Skeletal muscle tissue (tissue), 3 donors: ENCODE measurements at regions not wholly inside any gene's neighbourhood (a gene's known extent, or its start where the extent isn't known, plus 50 kb on each side); places are given as distances from the start of the nearest gene placed in this dataset.

ENCODE experiments used
- H3K27ac ChIP-seq: one replicate; pipeline ENCODE4 v1.7.0; 2013; ENCODE audit warnings: mild to moderate bottlenecking, low read depth, low read length, inconsistent platforms
- H3K27me3 ChIP-seq, 3 donors: one replicate each; pipeline ENCODE4 v1.7.0; 2013; ENCODE audit warnings: low read length in 3 of 3; ENCODE audit not compliant: control insufficient read depth in 3 of 3, insufficient read depth in 3 of 3
- H3K36me3 ChIP-seq, 3 donors: one replicate each; pipeline ENCODE4 v1.7.0; 2013; ENCODE audit warnings: low read length in 3 of 3; ENCODE audit not compliant: control insufficient read depth in 3 of 3, insufficient read depth in 3 of 3
- H3K4me1 ChIP-seq, 3 donors: one replicate each; pipeline ENCODE4 v1.7.0; 2013; ENCODE audit warnings: low read length in 3 of 3, mild to moderate bottlenecking in 3 of 3; ENCODE audit not compliant: control insufficient read depth in 3 of 3, insufficient read depth in 3 of 3
- H3K4me3 ChIP-seq, 3 donors: one replicate each; pipeline ENCODE4 v1.7.0; 2013; ENCODE audit warnings: low read length in 3 of 3
- H3K9ac ChIP-seq, 3 donors: one replicate each; pipeline ENCODE4 v1.7.0; 2013; ENCODE audit warnings: low read length in 3 of 3, mild to moderate bottlenecking in 3 of 3, moderate library complexity in 2 of 3, low read depth in 1 of 3
- H3K9me3 ChIP-seq, 3 donors: one replicate each; pipeline ENCODE4 v1.7.0; 2013; ENCODE audit warnings: low read length in 3 of 3; ENCODE audit not compliant: control insufficient read depth in 3 of 3
- donor health status: Osteomylitis.

DNA sequence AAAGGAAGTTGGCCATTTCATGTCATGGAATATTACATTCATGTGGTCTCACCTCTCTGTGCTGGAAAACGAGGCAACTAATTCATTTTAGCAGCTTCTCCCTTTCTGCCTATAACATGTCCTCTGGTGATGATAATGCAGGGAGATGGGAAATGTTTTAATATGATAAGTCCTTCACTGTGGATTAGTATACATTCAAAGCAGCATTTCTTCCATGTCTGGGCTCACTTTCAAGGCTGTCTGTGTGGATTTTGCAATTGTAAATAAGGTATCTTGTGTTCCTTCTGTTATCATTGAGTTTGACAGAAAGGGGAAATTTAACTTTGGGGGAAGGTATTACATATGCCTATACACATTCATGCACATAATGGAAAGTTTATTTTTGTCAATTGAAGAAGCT lies 374.7 kb upstream of the DAB1 start:
- Histone ChIP-seq H3K4me1 (no peaks in the 10 kb centered on the region), H3K36me3 (no peaks in the 10 kb centered on the region), H3K9me3 (no peaks in the 10 kb centered on the region), H3K27me3 (no peaks in the 10 kb centered on the region), H3K27ac (no peak overlapping the region), H3K4me3 (no peak overlapping the region), H3K9ac (no peak overlapping the region)

DNA sequence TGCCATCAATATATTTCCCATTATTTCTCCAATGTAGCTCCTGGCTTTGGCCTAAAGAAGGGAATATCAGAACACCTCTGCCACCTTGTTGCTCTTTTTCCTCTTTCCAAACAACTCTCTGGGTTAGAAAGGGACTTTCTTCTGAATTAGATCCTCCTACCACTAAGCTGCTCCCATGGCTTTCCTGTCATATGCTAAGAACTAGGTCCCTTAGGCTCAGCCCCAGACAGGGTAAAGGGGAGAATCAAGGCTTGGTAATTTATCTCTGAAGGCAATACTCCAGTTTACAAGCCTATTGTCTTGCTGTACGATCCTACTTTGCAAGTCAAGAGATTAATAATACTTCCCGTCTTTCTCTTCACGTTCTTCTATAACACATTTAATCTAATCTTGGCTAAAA lies 373.2 kb upstream of the DAB1 start:
- no peaks in the 10 kb centered on the region for H3K36me3 ChIP-seq
- H3K9me3 ChIP-seq = no peaks in the 10 kb centered on the region
- H3K4me1 ChIP-seq = no peaks in the 10 kb centered on the region
- no peak overlapping the region for H3K4me3 ChIP-seq
- H3K9ac ChIP-seq = no peak overlapping the region
- no peak overlapping the region for H3K27ac ChIP-seq
- no peaks in the 10 kb centered on the region for H3K27me3 ChIP-seq

DNA sequence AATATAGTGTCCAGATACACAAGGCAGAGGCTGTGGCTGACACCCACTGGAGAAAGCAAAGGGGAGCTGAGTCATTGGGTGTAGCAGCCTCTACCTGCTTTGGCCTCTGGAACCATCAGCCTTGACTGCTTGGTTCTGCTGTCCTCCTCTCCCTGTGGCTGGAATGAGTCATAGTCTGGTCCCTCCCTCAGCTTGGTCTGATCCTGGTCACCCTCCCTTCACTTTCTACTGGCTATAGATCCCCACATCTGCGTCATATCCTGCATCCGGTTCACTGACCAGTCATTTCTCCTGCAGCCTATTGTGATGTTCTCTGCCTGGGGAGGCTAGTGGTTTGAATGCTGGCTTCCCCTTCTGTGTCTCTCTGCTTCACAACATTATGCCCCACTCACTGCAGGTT lies 372.8 kb upstream of the DAB1 start:
- Histone ChIP-seq H3K9ac (no peak overlapping the region), H3K4me1 (no peaks in the 10 kb centered on the region), H3K4me3 (no peak overlapping the region), H3K9me3 (no peaks in the 10 kb centered on the region), H3K36me3 (no peaks in the 10 kb centered on the region), H3K27me3 (no peaks in the 10 kb centered on the region), H3K27ac (no peak overlapping the region)

DNA sequence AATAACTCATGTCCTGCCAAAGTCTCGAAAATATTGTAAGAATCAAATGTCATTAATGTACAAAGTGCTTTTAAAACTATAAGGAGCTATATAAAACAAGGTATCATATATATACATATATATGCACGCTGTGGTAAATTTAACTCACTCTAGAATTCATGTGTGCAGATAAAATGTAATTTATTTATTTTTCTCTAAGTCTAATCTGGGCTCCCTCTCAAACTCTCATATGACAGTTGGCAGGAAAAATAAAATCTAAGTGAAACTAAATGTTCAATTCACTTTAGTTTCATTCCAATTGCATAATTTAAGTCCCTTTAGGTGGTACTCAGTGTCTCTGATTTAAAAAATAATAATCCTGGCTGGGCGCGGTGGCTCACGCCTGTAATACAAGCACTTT lies 372.0 kb upstream of the DAB1 start:
- Histone ChIP-seq H3K4me3 (no peak overlapping the region), H3K9me3 (no peaks in the 10 kb centered on the region), H3K27me3 (no peaks in the 10 kb centered on the region), H3K36me3 (no peaks in the 10 kb centered on the region), H3K4me1 (no peaks in the 10 kb centered on the region), H3K9ac (no peak overlapping the region), H3K27ac (no peak overlapping the region)

DNA sequence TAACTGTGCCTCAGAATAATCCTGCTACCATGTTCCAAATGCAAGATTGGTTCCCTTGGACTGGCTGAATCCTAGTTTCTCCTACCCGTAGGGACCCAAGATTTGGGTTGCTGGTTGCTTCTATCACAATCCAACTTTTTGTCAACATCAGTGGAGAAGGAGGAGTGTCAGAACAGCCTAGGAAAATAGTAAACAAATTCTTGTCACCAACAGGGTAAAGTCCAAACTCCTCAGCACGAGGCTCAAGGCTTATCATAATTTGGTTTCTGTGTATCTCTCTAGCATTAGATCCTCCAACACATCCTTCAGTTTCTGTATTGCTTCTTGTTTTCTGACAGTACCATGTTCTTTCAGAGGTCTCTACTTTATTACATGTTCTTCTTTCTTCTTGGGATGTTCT lies 370.2 kb upstream of the DAB1 start:
- Histone ChIP-seq H3K4me1 (no peaks in the 10 kb centered on the region), H3K9ac (no peak overlapping the region), H3K36me3 (no peaks in the 10 kb centered on the region), H3K27me3 (no peaks in the 10 kb centered on the region), H3K27ac (no peak overlapping the region), H3K9me3 (no peaks in the 10 kb centered on the region), H3K4me3 (no peak overlapping the region)

DNA sequence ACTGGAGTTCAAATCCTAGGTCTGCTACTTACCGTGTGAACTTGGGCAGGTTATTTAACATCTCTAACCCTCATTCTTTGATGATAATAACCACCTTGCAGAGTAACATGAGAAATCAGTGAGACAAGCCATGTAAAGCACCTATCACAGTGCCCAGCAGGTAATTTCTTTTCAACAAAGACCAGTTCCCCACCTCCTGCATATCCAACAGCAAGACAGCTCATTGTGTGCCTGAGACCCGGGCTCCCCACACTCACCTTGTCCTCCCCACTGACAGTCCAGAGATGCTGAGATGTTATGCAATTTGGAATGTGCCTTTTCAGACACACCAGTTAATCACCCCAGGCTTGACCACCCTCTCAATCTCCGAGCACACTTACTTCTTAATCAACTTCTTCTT lies 367.6 kb upstream of the DAB1 start:
- H3K9ac ChIP-seq = no peak overlapping the region
- no peak overlapping the region for H3K4me3 ChIP-seq
- no peaks in the 10 kb centered on the region for H3K4me1 ChIP-seq
- H3K9me3 ChIP-seq = no peaks in the 10 kb centered on the region
- H3K36me3 ChIP-seq = no peaks in the 10 kb centered on the region
- H3K27me3 ChIP-seq = no peaks in the 10 kb centered on the region
- no peak overlapping the region for H3K27ac ChIP-seq

DNA sequence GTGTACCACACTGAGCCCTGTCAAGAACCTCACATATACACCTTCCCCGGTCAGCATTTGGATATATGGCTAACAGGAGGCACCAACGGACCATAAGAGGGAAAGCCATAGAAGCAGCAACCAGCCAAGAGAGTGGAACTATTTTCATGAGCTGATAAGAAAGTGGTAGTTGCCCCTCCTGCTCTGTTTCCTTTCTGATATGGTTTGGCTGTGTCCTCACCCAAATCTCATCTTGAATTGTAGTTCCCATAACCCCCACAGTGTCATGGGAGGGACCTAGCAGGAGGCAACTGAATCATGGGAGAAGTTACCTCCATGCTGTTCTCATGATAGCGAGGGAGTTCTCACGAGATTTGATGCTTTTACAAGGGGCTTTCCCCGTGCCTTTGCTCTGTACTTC lies 366.1 kb upstream of the DAB1 start:
- H3K4me3 ChIP-seq = no peak overlapping the region
- H3K27ac ChIP-seq = no peak overlapping the region
- no peaks in the 10 kb centered on the region for H3K27me3 ChIP-seq
- H3K4me1 ChIP-seq = no peaks in the 10 kb centered on the region
- no peaks in the 10 kb centered on the region for H3K9me3 ChIP-seq
- H3K9ac ChIP-seq = no peak overlapping the region
- no peaks in the 10 kb centered on the region for H3K36me3 ChIP-seq

DNA sequence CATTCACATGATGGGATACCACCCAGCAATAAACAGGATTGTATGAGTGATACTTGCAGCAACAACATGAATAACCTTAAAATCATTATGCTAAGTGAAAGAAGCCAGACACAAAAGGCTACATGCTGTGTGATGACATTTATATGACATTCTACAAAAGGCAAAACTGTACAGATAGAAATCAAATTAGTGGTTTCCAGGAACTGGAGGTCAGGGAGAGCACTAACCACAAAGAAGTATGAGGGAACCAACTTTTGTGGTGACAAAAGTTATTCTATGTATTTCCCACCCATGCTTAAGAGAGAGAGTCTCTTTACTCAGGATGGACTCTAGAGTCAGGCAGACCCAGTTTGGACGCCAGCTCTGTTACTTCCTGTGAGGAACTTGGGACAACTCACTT lies 364.5 kb upstream of the DAB1 start:
- Histone ChIP-seq H3K36me3 (no peaks in the 10 kb centered on the region), H3K27me3 (no peaks in the 10 kb centered on the region), H3K9ac (no peak overlapping the region), H3K4me1 (no peaks in the 10 kb centered on the region), H3K27ac (no peak overlapping the region), H3K4me3 (no peak overlapping the region), H3K9me3 (no peaks in the 10 kb centered on the region)

DNA sequence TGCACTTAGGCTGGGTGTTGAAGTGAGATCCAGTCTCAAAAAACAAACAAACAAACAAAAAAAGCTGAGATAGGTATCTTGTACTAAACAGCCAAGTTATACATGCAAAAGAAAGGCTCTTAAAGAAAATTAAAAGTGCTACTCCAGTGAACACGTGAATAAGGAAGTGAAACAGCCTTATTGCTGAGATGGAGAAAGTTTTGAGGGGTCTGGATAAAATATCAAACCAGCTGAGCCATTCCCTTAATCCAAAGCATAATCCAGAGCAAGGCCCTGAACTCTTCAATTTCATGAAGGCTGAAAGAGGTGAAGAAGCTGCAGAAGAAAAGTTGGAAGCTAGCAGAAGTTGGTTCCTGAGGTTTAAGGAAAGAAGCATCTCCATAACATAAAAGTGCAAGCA lies 360.5 kb upstream of the DAB1 start:
- Histone ChIP-seq H3K36me3 (no peaks in the 10 kb centered on the region), H3K4me3 (no peak overlapping the region), H3K27ac (no peak overlapping the region)

DNA sequence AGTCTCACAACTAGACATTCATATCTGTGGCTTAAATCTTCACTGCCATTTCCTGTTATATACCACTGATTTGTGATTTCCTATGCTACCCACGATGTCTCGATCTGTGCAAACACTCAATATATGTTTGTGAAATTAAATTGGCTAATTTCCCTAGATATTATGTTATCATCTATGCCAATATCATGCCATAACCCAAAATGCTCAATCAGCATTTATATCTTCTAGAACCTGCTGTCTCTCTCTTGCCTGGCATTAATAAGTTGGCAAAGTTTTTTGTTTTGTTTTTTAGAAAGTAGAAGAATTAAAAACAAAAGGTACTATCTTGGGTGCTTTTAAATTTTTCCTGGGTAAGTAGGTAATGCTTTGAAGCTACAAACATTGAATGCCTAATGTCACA lies 358.5 kb upstream of the DAB1 start:
- no peak overlapping the region for H3K9ac ChIP-seq
- H3K27ac ChIP-seq = no peak overlapping the region
- H3K9me3 ChIP-seq = no peaks in the 10 kb centered on the region
- no peaks in the 10 kb centered on the region for H3K27me3 ChIP-seq
- no peaks in the 10 kb centered on the region for H3K4me1 ChIP-seq
- H3K4me3 ChIP-seq = no peak overlapping the region
- H3K36me3 ChIP-seq = no peaks in the 10 kb centered on the region

More for the DNA sequence above, 360.5 kb upstream of the DAB1 start:
- Histone ChIP-seq H3K4me1 (no peaks in the 10 kb centered on the region), H3K9ac (no peak overlapping the region), H3K27me3 (no peaks in the 10 kb centered on the region), H3K9me3 (no peaks in the 10 kb centered on the region)

DNA sequence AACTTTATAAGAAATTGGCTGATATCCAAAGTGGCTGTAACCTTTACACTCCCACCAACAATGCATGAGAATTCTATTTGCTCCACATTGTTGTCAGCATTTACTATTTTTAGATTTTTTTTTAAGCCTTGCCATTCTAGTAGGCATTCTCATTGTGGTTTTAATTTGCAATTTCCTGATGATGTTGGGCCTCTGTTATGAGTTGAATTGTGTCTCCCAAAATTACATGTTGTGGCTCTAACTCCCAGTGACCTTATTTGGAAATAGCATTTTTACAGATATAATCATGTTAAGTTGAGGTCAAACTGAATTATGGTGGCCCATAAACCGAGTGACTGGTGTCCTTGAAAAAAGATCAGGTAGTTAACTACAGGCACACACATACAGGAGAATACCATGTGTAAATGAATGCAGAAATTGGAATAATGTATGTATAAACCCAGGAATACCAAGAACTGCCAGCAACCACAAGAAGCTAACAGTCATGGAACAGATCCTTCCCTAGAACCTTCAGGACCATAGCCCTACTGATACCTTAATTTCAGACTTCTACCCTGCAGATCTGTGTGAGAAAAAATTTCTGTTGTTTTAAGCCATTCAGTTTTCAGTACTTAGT lies 348.8 kb upstream of the DAB1 start:
- H3K4me1 ChIP-seq = no peaks in the 10 kb centered on the region
- H3K27me3 ChIP-seq = no peaks in the 10 kb centered on the region
- no peak overlapping the region for H3K9ac ChIP-seq
- H3K4me3 ChIP-seq = no peak overlapping the region
- no peak overlapping the region for H3K27ac ChIP-seq
- no peaks in the 10 kb centered on the region for H3K36me3 ChIP-seq
- H3K9me3 ChIP-seq = no peaks in the 10 kb centered on the region
